KOPT-K1 (cell line): ENCODE measurements at regions not wholly inside any gene's neighbourhood (a gene's known extent, or its start where the extent isn't known, plus 50 kb on each side); places are given as distances from the start of the nearest gene placed in this dataset.
"Not testable (repeated sequence)": the region's sequence is repeated elsewhere in the genome, so short reads cannot be mapped to it uniquely, and the experiment has no call there.

Experiments
- H3K27ac ChIP-seq: fragments of 200-600 bp; sonication (generic); 2 replicates; pipeline ENCODE4 v1.5.1; 2016; ENCODE audit warnings: antibody characterized with exemption, mild to moderate bottlenecking, low read depth, low read length; ENCODE audit not compliant: poor library complexity, severe bottlenecking
- H3K36me3 ChIP-seq: fragments of 200-600 bp; sonication (generic); 2 replicates; pipeline ENCODE4 v1.5.1; 2017; ENCODE audit warnings: antibody characterized with exemption, mild to moderate bottlenecking, low read length, moderate library complexity; ENCODE audit not compliant: insufficient read depth
- H3K9me3 ChIP-seq: fragments of 200-600 bp; sonication (generic); 2 replicates; pipeline ENCODE4 v1.5.1; 2017; ENCODE audit warnings: antibody characterized with exemption, low read length, mild to moderate bottlenecking; ENCODE audit not compliant: insufficient read depth, poor library complexity, severe bottlenecking

GRCh38 chr11:79627281-79627680, 186.5 kb upstream of the TENM4 start:
- Histone ChIP-seq H3K9me3 (no peaks in the 10 kb centered on the region), H3K36me3 (no peaks in the 10 kb centered on the region)

GRCh38 chr11:79626135-79627075, 185.6 kb upstream of the TENM4 start:
- Histone ChIP-seq H3K27ac (no peak overlapping the region), H3K9me3 (no peaks in the 10 kb centered on the region), H3K36me3 (no peaks in the 10 kb centered on the region)

More at GRCh38 chr11:79627281-79627680, 186.5 kb upstream of the TENM4 start:
- H3K27ac ChIP-seq: no peak overlapping the region

- H3K36me3 ChIP-seq: no peaks in the 10 kb centered on the region
- no peak overlapping the region for H3K27ac ChIP-seq
- no peaks in the 10 kb centered on the region for H3K9me3 ChIP-seq
These were observed 182.5 kb upstream of the TENM4 start for GRCh38 chr11:79623375-79623774.

GRCh38 chr11:79617561-79617960, 176.7 kb upstream of the TENM4 start:
- H3K9me3 ChIP-seq: no peaks in the 10 kb centered on the region
- H3K36me3 ChIP-seq: no peaks in the 10 kb centered on the region
- no peak overlapping the region for H3K27ac ChIP-seq

GRCh38 chr11:79616392-79616851, 175.6 kb upstream of the TENM4 start:
- H3K27ac ChIP-seq: no peak overlapping the region
- no peaks in the 10 kb centered on the region for H3K36me3 ChIP-seq
- H3K9me3 ChIP-seq: no peaks in the 10 kb centered on the region

GRCh38 chr11:79615425-79615824, 174.6 kb upstream of the TENM4 start:
- Histone ChIP-seq H3K36me3 (no peaks in the 10 kb centered on the region), H3K27ac (no peak overlapping the region), H3K9me3 (no peaks in the 10 kb centered on the region)

GRCh38 chr11:79610678-79611077, 169.8 kb upstream of the TENM4 start:
- Histone ChIP-seq H3K27ac (no peak overlapping the region), H3K36me3 (no peaks in the 10 kb centered on the region), H3K9me3 (no peaks in the 10 kb centered on the region)

GRCh38 chr11:79610139-79610538, 169.3 kb upstream of the TENM4 start:
- Histone ChIP-seq H3K9me3 (no peaks in the 10 kb centered on the region), H3K27ac (no peak overlapping the region), H3K36me3 (no peaks in the 10 kb centered on the region)

GRCh38 chr11:79609511-79609910, 168.7 kb upstream of the TENM4 start:
- H3K9me3 ChIP-seq: no peaks in the 10 kb centered on the region
- H3K36me3 ChIP-seq: no peaks in the 10 kb centered on the region
- H3K27ac ChIP-seq: no peak overlapping the region

GRCh38 chr11:79606461-79606860, 165.6 kb upstream of the TENM4 start:
- not testable (repeated sequence) for H3K27ac ChIP-seq, H3K36me3 ChIP-seq, H3K9me3 ChIP-seq

GRCh38 chr11:79600711-79601110, 159.9 kb upstream of the TENM4 start:
- Histone ChIP-seq H3K9me3 (no peaks in the 10 kb centered on the region), H3K27ac (no peak overlapping the region), H3K36me3 (no peaks in the 10 kb centered on the region)

GRCh38 chr11:79594834-79595233, 154.0 kb upstream of the TENM4 start:
- H3K9me3 ChIP-seq: no peaks in the 10 kb centered on the region
- H3K27ac ChIP-seq: no peak overlapping the region
- no peaks in the 10 kb centered on the region for H3K36me3 ChIP-seq

GRCh38 chr11:79592824-79593223, 152.0 kb upstream of the TENM4 start:
- Histone ChIP-seq H3K27ac (no peak overlapping the region), H3K36me3 (no peaks in the 10 kb centered on the region), H3K9me3 (no peaks in the 10 kb centered on the region)

- Histone ChIP-seq H3K9me3 (no peaks in the 10 kb centered on the region), H3K27ac (no peak overlapping the region), H3K36me3 (no peaks in the 10 kb centered on the region)
These were observed 151.6 kb upstream of the TENM4 start for GRCh38 chr11:79592406-79592805.

- Histone ChIP-seq H3K27ac (no peak overlapping the region), H3K36me3 (no peaks in the 10 kb centered on the region), H3K9me3 (no peaks in the 10 kb centered on the region)
These were observed 141.6 kb upstream of the TENM4 start for GRCh38 chr11:79582434-79582833.

- Histone ChIP-seq H3K9me3 (no peaks in the 10 kb centered on the region), H3K27ac (no peak overlapping the region), H3K36me3 (no peaks in the 10 kb centered on the region)
These were observed 138.2 kb upstream of the TENM4 start for GRCh38 chr11:79579063-79579462.
